Activated B cell treated with CpG ODN at 0.5 μM for 24 hours (primary cell): ENCODE measurements at regions not wholly inside any gene's neighbourhood (a gene's known extent, or its start where the extent isn't known, plus 50 kb on each side); places are given as distances from the start of the nearest gene placed in this dataset.

Source experiments
- ATAC-seq: fragments of 200-7000 bp; cut with Tn5 transposase; one replicate; pipeline ENCODE4 v1.10.0; 2021; ENCODE audit warnings: low read depth, mild to moderate bottlenecking, moderate library complexity
- CTCF ChIA-PET: fragments of 350-600 bp; sonication (Branson Sonifier 250); formaldehyde crosslinking; loops from one replicate; lab custom pipeline; 2021; ENCODE audit warnings: antibody characterized with exemption; lab: Charles Lee
- POLR2A ChIA-PET: fragments of 350-600 bp; sonication (Branson Sonifier 250); formaldehyde crosslinking; loops from one replicate; lab custom pipeline; 2021; ENCODE audit warnings: antibody characterized with exemption; lab: Charles Lee
- DNase-seq: peaks from one replicate; pipeline ENCODE4 v3.0.0; 2022
- H3K27ac Mint-ChIP-seq: one replicate; pipeline ENCODE4 v1.8.0; 2020; ENCODE audit warnings: mixed read lengths
- H3K27me3 Mint-ChIP-seq: one replicate; pipeline ENCODE4 v1.8.0; 2021; ENCODE audit warnings: mixed read lengths
- H3K36me3 Mint-ChIP-seq: one replicate; pipeline ENCODE4 v1.8.0; 2021; ENCODE audit warnings: low read depth, mixed read lengths
- H3K4me1 Mint-ChIP-seq: one replicate; pipeline ENCODE4 v1.8.0; 2021; ENCODE audit warnings: mixed read lengths
- H3K4me3 Mint-ChIP-seq: one replicate; pipeline ENCODE4 v1.8.0; 2020; ENCODE audit warnings: mild to moderate bottlenecking, mixed read lengths
- H3K9me3 Mint-ChIP-seq: one replicate; pipeline ENCODE4 v1.8.0; 2020; ENCODE audit warnings: mixed read lengths
- CTCF ChIP-seq: fragments of 200-600 bp; IDR thresholded peaks from one replicate; pipeline ENCODE4 v1.8.0; 2022; ENCODE audit warnings: antibody characterized with exemption, mild to moderate bottlenecking
- intact Hi-C: fragments of 100-400 bp; cut with micrococcal nuclease; formaldehyde crosslinking; loops from one replicate; pipeline ENCODE4 v1.15.1; 2024

GRCh38 chr11:81422402-81422801, 1311.3 kb downstream of the FAM181B start:
- peaks cover 2% of the 10 kb centered on the region for H3K9me3 Mint-ChIP-seq

GRCh38 chr11:81421251-81421860, 1312.3 kb downstream of the FAM181B start:
- ATAC-seq (no peak), DNase-seq (no peak)
- Mint-ChIP-seq H3K27me3 (no peaks in the 10 kb centered on the region), H3K36me3 (no peaks in the 10 kb centered on the region), H3K27ac (no peak overlapping the region), H3K4me1 (no peaks in the 10 kb centered on the region), H3K9me3 (peaks cover 2% of the 10 kb centered on the region), H3K4me3 (no peak overlapping the region)
- TF ChIP-seq CTCF = no peak
- POLR2A ChIA-PET = no interaction called here
- CTCF ChIA-PET = no interaction called here
- intact Hi-C loops = no loop called here

More at GRCh38 chr11:81422402-81422801, 1311.3 kb downstream of the FAM181B start:
- TF ChIP-seq CTCF = no peak
- no peak overlapping the region for H3K4me3 Mint-ChIP-seq
- ChIA-PET CTCF (no interaction called here), POLR2A (no interaction called here)
- intact Hi-C loops = no loop called here
- no peaks in the 10 kb centered on the region for H3K27me3 Mint-ChIP-seq
- H3K27ac Mint-ChIP-seq = no peak overlapping the region
- DNase-seq = no peak
- no peaks in the 10 kb centered on the region for H3K36me3 Mint-ChIP-seq
- no peaks in the 10 kb centered on the region for H3K4me1 Mint-ChIP-seq
- no peak for ATAC-seq

- no peak for DNase-seq
- Mint-ChIP-seq H3K36me3 (no peaks in the 10 kb centered on the region), H3K27me3 (no peaks in the 10 kb centered on the region), H3K4me3 (no peak overlapping the region), H3K27ac (no peak overlapping the region), H3K4me1 (no peaks in the 10 kb centered on the region), H3K9me3 (peaks cover 5% of the 10 kb centered on the region)
- ChIA-PET POLR2A (no interaction called here), CTCF (no interaction called here)
- intact Hi-C loops = no loop called here
- TF ChIP-seq CTCF = no peak
- no peak for ATAC-seq
Measured at GRCh38 chr11:81420668-81421250, 1312.9 kb downstream of the FAM181B start.

- DNase-seq (no peak), ATAC-seq (no peak)
- CTCF ChIA-PET = no interaction called here
- no peak overlapping the region for H3K27ac Mint-ChIP-seq
- POLR2A ChIA-PET = no interaction called here
- H3K4me1 Mint-ChIP-seq = no peaks in the 10 kb centered on the region
- no peaks in the 10 kb centered on the region for H3K27me3 Mint-ChIP-seq
- TF ChIP-seq CTCF = no peak
- H3K9me3 Mint-ChIP-seq = no peaks in the 10 kb centered on the region
- H3K36me3 Mint-ChIP-seq = no peaks in the 10 kb centered on the region
- no peak overlapping the region for H3K4me3 Mint-ChIP-seq
- intact Hi-C loops = no loop called here
Measured at GRCh38 chr11:81397316-81397715, 1336.3 kb downstream of the FAM181B start.

GRCh38 chr11:81394311-81394710, 1339.4 kb downstream of the FAM181B start:
- POLR2A ChIA-PET = no interaction called here
- DNase-seq = no peak
- Mint-ChIP-seq H3K27ac (no peak overlapping the region), H3K4me3 (no peak overlapping the region), H3K36me3 (no peaks in the 10 kb centered on the region), H3K4me1 (no peaks in the 10 kb centered on the region), H3K27me3 (no peaks in the 10 kb centered on the region), H3K9me3 (no peaks in the 10 kb centered on the region)
- TF ChIP-seq CTCF = no peak
- intact Hi-C loops = no loop called here
- CTCF ChIA-PET = no interaction called here
- ATAC-seq = no peak
